ENCODE measurements at regions not wholly inside any gene's neighbourhood (a gene's known extent, or its start where the extent isn't known, plus 50 kb on each side); places are given as distances from the start of the nearest gene placed in this dataset.

DNA sequence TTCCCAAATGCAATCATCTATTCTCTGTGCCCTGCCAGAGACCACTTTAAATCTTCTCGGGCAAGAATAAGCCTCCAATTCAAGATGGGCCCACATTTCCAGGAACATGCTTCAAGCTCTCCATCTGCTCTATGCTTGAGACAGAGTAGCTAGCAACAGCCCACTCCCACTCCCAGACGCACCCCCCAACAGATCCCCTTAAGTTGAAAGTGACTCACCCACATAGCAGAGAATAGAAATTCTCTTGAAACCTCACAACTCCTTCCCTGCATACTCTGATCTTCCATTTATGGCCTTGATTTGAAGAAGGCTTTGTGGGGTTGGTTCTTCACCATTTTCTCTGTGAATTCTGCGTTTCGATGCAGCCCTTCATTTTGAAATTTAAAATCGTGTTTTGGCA lies 604.0 kb downstream of the INHBA start:
- Histone ChIP-seq H3K36me3 (ENCODE audit: control insufficient read depth, insufficient read depth, low read length) (no peaks in the 10 kb centered on the region), H3K27ac (ENCODE audit: low read depth, low read length) (no peak overlapping the region), H3K9ac (ENCODE audit: low read length) (no peak overlapping the region), H3K27me3 (ENCODE audit: control insufficient read depth, insufficient read depth, low read length) (no peaks in the 10 kb centered on the region), H3K9me3 (ENCODE audit: control insufficient read depth, insufficient read depth, low read depth, low read length) (no peaks in the 10 kb centered on the region), H3K4me1 (ENCODE audit: control insufficient read depth, insufficient read depth, low read length) (no peaks in the 10 kb centered on the region), H3K4me3 (ENCODE audit: low read depth, low read length) (no peak overlapping the region)

- Histone ChIP-seq H3K9me3 (ENCODE audit: control insufficient read depth, insufficient read depth, low read depth, low read length) (no peaks in the 10 kb centered on the region), H3K9ac (ENCODE audit: low read length) (no peak overlapping the region), H3K4me3 (ENCODE audit: low read depth, low read length) (no peak overlapping the region), H3K27ac (ENCODE audit: low read depth, low read length) (no peak overlapping the region), H3K27me3 (ENCODE audit: control insufficient read depth, insufficient read depth, low read length) (no peaks in the 10 kb centered on the region), H3K36me3 (ENCODE audit: control insufficient read depth, insufficient read depth, low read length) (no peaks in the 10 kb centered on the region), H3K4me1 (ENCODE audit: control insufficient read depth, insufficient read depth, low read length) (no peaks in the 10 kb centered on the region)
Measured at GRCh38 chr7:41098402-41098801, 604.5 kb downstream of the INHBA start.

- H3K4me1 ChIP-seq (ENCODE audit: control insufficient read depth, insufficient read depth, low read length) = no peaks in the 10 kb centered on the region
- H3K4me3 ChIP-seq (ENCODE audit: low read depth, low read length) = no peak overlapping the region
- no peaks in the 10 kb centered on the region for H3K36me3 ChIP-seq (ENCODE audit: control insufficient read depth, insufficient read depth, low read length)
- H3K9ac ChIP-seq (ENCODE audit: low read length) = no peak overlapping the region
- no peaks in the 10 kb centered on the region for H3K27me3 ChIP-seq (ENCODE audit: control insufficient read depth, insufficient read depth, low read length)
- H3K27ac ChIP-seq (ENCODE audit: low read depth, low read length) = no peak overlapping the region
- no peaks in the 10 kb centered on the region for H3K9me3 ChIP-seq (ENCODE audit: control insufficient read depth, insufficient read depth, low read depth, low read length)
Measured at GRCh38 chr7:41097501-41097900, 605.4 kb downstream of the INHBA start.

DNA sequence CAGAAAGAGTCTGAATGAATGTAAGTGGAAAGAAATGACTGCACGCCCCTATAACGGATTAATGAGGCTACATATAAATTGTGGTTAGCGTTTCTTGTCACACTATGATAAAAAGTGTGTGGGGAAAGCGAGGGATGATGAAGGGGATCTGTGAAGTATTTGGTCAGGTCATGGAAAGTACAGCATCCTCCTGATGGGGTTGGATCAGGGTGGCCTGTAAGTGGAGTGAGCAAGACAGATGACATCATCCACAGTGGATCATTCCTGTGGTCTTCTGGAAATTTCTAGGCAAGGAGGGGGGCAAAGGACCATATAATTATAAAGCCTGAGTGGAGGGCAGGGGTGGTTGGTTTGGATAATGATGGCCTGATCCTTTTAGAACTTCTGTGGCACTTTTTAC lies 606.0 kb downstream of the INHBA start:
- Histone ChIP-seq H3K27ac (ENCODE audit: low read depth, low read length) (no peak overlapping the region), H3K9ac (ENCODE audit: low read length) (no peak overlapping the region), H3K4me3 (ENCODE audit: low read depth, low read length) (no peak overlapping the region)

DNA sequence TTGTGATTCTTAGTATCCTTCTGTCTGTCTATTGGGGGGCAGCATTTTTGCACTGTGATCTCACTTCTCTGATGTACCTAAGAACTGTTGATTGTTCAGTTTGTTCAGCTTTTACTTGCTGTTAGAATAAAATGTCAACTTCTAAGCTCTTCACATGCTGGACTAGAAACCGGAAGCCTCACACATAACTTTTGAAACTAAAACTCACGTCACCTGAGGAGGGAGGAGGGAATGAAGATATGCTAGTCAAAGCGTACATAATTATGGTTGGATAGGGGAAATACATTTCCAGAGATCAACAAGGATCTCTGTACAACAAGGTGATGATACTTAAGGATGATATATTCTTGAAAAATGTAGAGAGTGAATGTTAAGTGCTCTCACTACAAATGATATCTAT lies 609.7 kb downstream of the INHBA start:
- H3K27ac ChIP-seq (ENCODE audit: low read depth, low read length) = no peak overlapping the region
- no peaks in the 10 kb centered on the region for H3K36me3 ChIP-seq (ENCODE audit: control insufficient read depth, insufficient read depth, low read length)
- no peak overlapping the region for H3K9ac ChIP-seq (ENCODE audit: low read length)
- no peaks in the 10 kb centered on the region for H3K27me3 ChIP-seq (ENCODE audit: control insufficient read depth, insufficient read depth, low read length)
- H3K4me1 ChIP-seq (ENCODE audit: control insufficient read depth, insufficient read depth, low read length) = no peaks in the 10 kb centered on the region
- H3K9me3 ChIP-seq (ENCODE audit: control insufficient read depth, insufficient read depth, low read depth, low read length) = no peaks in the 10 kb centered on the region
- no peak overlapping the region for H3K4me3 ChIP-seq (ENCODE audit: low read depth, low read length)

More for the DNA sequence above, 606.0 kb downstream of the INHBA start:
- H3K4me1 ChIP-seq (ENCODE audit: control insufficient read depth, insufficient read depth, low read length) = no peaks in the 10 kb centered on the region
- H3K36me3 ChIP-seq (ENCODE audit: control insufficient read depth, insufficient read depth, low read length) = no peaks in the 10 kb centered on the region
- H3K27me3 ChIP-seq (ENCODE audit: control insufficient read depth, insufficient read depth, low read length) = no peaks in the 10 kb centered on the region
- H3K9me3 ChIP-seq (ENCODE audit: control insufficient read depth, insufficient read depth, low read depth, low read length) = no peaks in the 10 kb centered on the region

DNA sequence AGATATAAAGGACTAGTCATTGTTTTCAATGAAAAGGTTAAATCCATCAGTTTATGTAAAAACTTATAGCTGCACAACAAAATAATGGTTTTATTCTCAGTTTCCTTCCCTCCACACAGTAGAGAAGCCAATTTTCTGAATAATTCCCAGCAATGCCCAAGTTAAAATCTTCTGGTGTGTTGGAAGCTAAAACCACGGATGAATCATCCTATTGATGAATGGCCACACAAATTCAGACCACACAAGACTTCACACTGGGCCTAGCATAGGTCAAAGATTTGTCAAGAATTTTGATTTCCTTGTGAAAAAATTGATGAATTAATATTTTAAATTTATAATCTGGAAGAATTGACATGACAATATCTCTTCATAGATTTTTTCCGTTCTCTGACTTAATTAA lies 617.6 kb downstream of the INHBA start:
- Histone ChIP-seq H3K4me3 (ENCODE audit: low read depth, low read length) (no peak overlapping the region), H3K27me3 (ENCODE audit: control insufficient read depth, insufficient read depth, low read length) (no peaks in the 10 kb centered on the region), H3K9me3 (ENCODE audit: control insufficient read depth, insufficient read depth, low read depth, low read length) (no peaks in the 10 kb centered on the region), H3K27ac (ENCODE audit: low read depth, low read length) (no peak overlapping the region), H3K4me1 (ENCODE audit: control insufficient read depth, insufficient read depth, low read length) (no peaks in the 10 kb centered on the region), H3K36me3 (ENCODE audit: control insufficient read depth, insufficient read depth, low read length) (no peaks in the 10 kb centered on the region), H3K9ac (ENCODE audit: low read length) (no peak overlapping the region)

- Histone ChIP-seq H3K27ac (ENCODE audit: low read depth, low read length) (no peak overlapping the region), H3K9me3 (ENCODE audit: control insufficient read depth, insufficient read depth, low read depth, low read length) (no peaks in the 10 kb centered on the region), H3K4me3 (ENCODE audit: low read depth, low read length) (no peak overlapping the region)
Measured at GRCh38 chr7:41084381-41084780, 618.5 kb downstream of the INHBA start.

GRCh38 chr7:41069635-41070034 lies 633.3 kb downstream of the INHBA start:
- Histone ChIP-seq H3K27me3 (ENCODE audit: control insufficient read depth, insufficient read depth, low read length) (no peaks in the 10 kb centered on the region), H3K4me3 (ENCODE audit: low read depth, low read length) (no peak overlapping the region), H3K4me1 (ENCODE audit: control insufficient read depth, insufficient read depth, low read length) (peaks cover 3% of the 10 kb centered on the region; the same call in 1 of the 2 replicates), H3K27ac (ENCODE audit: low read depth, low read length) (no peak overlapping the region), H3K9me3 (ENCODE audit: control insufficient read depth, insufficient read depth, low read depth, low read length) (peaks cover 3% of the 10 kb centered on the region; the same call in 1 of the 2 replicates), H3K36me3 (ENCODE audit: control insufficient read depth, insufficient read depth, low read length) (no peaks in the 10 kb centered on the region), H3K9ac (ENCODE audit: low read length) (no peak overlapping the region)

More at GRCh38 chr7:41084381-41084780, 618.5 kb downstream of the INHBA start:
- Histone ChIP-seq H3K4me1 (ENCODE audit: control insufficient read depth, insufficient read depth, low read length) (no peaks in the 10 kb centered on the region), H3K36me3 (ENCODE audit: control insufficient read depth, insufficient read depth, low read length) (no peaks in the 10 kb centered on the region), H3K27me3 (ENCODE audit: control insufficient read depth, insufficient read depth, low read length) (no peaks in the 10 kb centered on the region), H3K9ac (ENCODE audit: low read length) (no peak overlapping the region)

- Histone ChIP-seq H3K36me3 (ENCODE audit: control insufficient read depth, insufficient read depth, low read length) (no peaks in the 10 kb centered on the region), H3K9me3 (ENCODE audit: control insufficient read depth, insufficient read depth, low read depth, low read length) (peaks cover 3% of the 10 kb centered on the region; the same call in 1 of the 2 replicates)
Measured at GRCh38 chr7:41067576-41067975, 635.3 kb downstream of the INHBA start.

DNA sequence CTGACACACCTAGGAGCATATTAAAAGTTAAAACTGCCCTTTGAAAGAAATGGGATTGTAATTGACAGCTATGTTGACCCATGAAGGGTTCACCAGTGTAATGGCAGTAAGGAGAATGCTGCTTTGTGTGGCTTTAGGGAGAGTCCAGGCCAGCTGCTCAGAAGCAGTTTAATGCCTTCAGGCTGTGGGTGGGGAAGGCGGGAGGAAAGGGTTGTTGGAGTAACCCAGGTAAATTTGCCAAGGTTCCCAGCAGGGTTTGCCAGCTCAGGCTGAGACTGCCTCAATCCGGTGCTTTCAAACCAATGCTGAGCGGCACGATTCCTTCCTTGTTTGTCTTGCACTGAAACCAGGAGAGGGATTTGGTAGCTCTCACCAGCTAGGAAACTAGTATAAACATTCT lies 637.2 kb downstream of the INHBA start:
- no peak overlapping the region for H3K27ac ChIP-seq (ENCODE audit: low read depth, low read length)
- H3K4me1 ChIP-seq (ENCODE audit: control insufficient read depth, insufficient read depth, low read length) = peaks cover 3% of the 10 kb centered on the region; the same call in 1 of the 2 replicates

More at GRCh38 chr7:41067576-41067975, 635.3 kb downstream of the INHBA start:
- Histone ChIP-seq H3K4me1 (ENCODE audit: control insufficient read depth, insufficient read depth, low read length) (peaks cover 3% of the 10 kb centered on the region; the same call in 1 of the 2 replicates), H3K27ac (ENCODE audit: low read depth, low read length) (no peak overlapping the region), H3K4me3 (ENCODE audit: low read depth, low read length) (no peak overlapping the region), H3K27me3 (ENCODE audit: control insufficient read depth, insufficient read depth, low read length) (no peaks in the 10 kb centered on the region), H3K9ac (ENCODE audit: low read length) (no peak overlapping the region)

GRCh38 chr7:41063116-41063515 lies 639.8 kb downstream of the INHBA start:
- Histone ChIP-seq H3K9me3 (ENCODE audit: control insufficient read depth, insufficient read depth, low read depth, low read length) (no peaks in the 10 kb centered on the region), H3K4me1 (ENCODE audit: control insufficient read depth, insufficient read depth, low read length) (peaks cover 16% of the 10 kb centered on the region), H3K27ac (ENCODE audit: low read depth, low read length) (no peak overlapping the region), H3K27me3 (ENCODE audit: control insufficient read depth, insufficient read depth, low read length) (peaks cover 12% of the 10 kb centered on the region; the same call in 1 of the 2 replicates), H3K36me3 (ENCODE audit: control insufficient read depth, insufficient read depth, low read length) (no peaks in the 10 kb centered on the region), H3K9ac (ENCODE audit: low read length) (no peak overlapping the region), H3K4me3 (ENCODE audit: low read depth, low read length) (no peak overlapping the region)

More for the DNA sequence above, 637.2 kb downstream of the INHBA start:
- Histone ChIP-seq H3K9ac (ENCODE audit: low read length) (no peak overlapping the region), H3K9me3 (ENCODE audit: control insufficient read depth, insufficient read depth, low read depth, low read length) (no peaks in the 10 kb centered on the region), H3K27me3 (ENCODE audit: control insufficient read depth, insufficient read depth, low read length) (peaks cover 7% of the 10 kb centered on the region; the same call in 1 of the 2 replicates), H3K4me3 (ENCODE audit: low read depth, low read length) (no peak overlapping the region), H3K36me3 (ENCODE audit: control insufficient read depth, insufficient read depth, low read length) (no peaks in the 10 kb centered on the region)

- peaks cover 12% of the 10 kb centered on the region; the same call in 1 of the 2 replicates for H3K27me3 ChIP-seq (ENCODE audit: control insufficient read depth, insufficient read depth, low read length)
- no peak overlapping the region for H3K9ac ChIP-seq (ENCODE audit: low read length)
- H3K27ac ChIP-seq (ENCODE audit: low read depth, low read length) = no peak overlapping the region
- no peak overlapping the region for H3K4me3 ChIP-seq (ENCODE audit: low read depth, low read length)
- no peaks in the 10 kb centered on the region for H3K36me3 ChIP-seq (ENCODE audit: control insufficient read depth, insufficient read depth, low read length)
- H3K4me1 ChIP-seq (ENCODE audit: control insufficient read depth, insufficient read depth, low read length) = peaks cover 14% of the 10 kb centered on the region
- H3K9me3 ChIP-seq (ENCODE audit: control insufficient read depth, insufficient read depth, low read depth, low read length) = no peaks in the 10 kb centered on the region
Measured at GRCh38 chr7:41060796-41061195, 642.1 kb downstream of the INHBA start.
